ENCODE measurements at regions not wholly inside any gene's neighbourhood (a gene's known extent, or its start where the extent isn't known, plus 50 kb on each side); places are given as distances from the start of the nearest gene placed in this dataset.

- no peak overlapping the region for H3K27ac ChIP-seq
- ATAC-seq (ENCODE audit: insufficient number of reproducible peaks, low FRiP score, low read depth) (no peak), DNase-seq (ENCODE audit: low spot score) (no peak)
- no peaks in the 10 kb centered on the region for H3K27me3 ChIP-seq (replicated peaks; ENCODE audit: insufficient read depth)
- no peak for TF ChIP-seq CTCF (IDR thresholded peaks at IDR 0.05)
- no peak overlapping the region for H3K4me3 ChIP-seq
- H3K36me3 ChIP-seq: no peaks in the 10 kb centered on the region
- H3K4me1 ChIP-seq (ENCODE audit: control insufficient read depth in 1 of 2, low read depth in 2 of 2): peaks cover 0 to 11% of the 10 kb centered on the region in 2 donors
- no peaks in the 10 kb centered on the region for H3K9me3 ChIP-seq
Observed at GRCh38 chr2:71778936-71779773, 325.8 kb downstream of the DYSF start.

GRCh38 chr2:71778514-71778913 lies 325.2 kb downstream of the DYSF start:
- Histone ChIP-seq H3K27me3 (replicated peaks; ENCODE audit: insufficient read depth) (no peaks in the 10 kb centered on the region), H3K9me3 (no peaks in the 10 kb centered on the region), H3K4me1 (ENCODE audit: control insufficient read depth in 1 of 2, low read depth in 2 of 2) (peaks cover 4 to 11% of the 10 kb centered on the region in 2 donors), H3K4me3 (no peak overlapping the region), H3K36me3 (no peaks in the 10 kb centered on the region), H3K27ac (no peak overlapping the region)
- TF ChIP-seq CTCF (IDR thresholded peaks at IDR 0.05): no peak
- ATAC-seq (ENCODE audit: insufficient number of reproducible peaks, low FRiP score, low read depth) (no peak), DNase-seq (ENCODE audit: low spot score) (no peak)

- no peak for DNase-seq (ENCODE audit: low spot score)
- no peak for TF ChIP-seq CTCF (IDR thresholded peaks at IDR 0.05)
- no peak for ATAC-seq (ENCODE audit: insufficient number of reproducible peaks, low FRiP score, low read depth)
- H3K27me3 ChIP-seq (replicated peaks; ENCODE audit: insufficient read depth): no peaks in the 10 kb centered on the region
- H3K36me3 ChIP-seq: no peaks in the 10 kb centered on the region
- H3K4me3 ChIP-seq: no peak overlapping the region
- no peak overlapping the region for H3K27ac ChIP-seq
- H3K9me3 ChIP-seq: no peaks in the 10 kb centered on the region
- peaks cover 4 to 11% of the 10 kb centered on the region in 2 donors for H3K4me1 ChIP-seq (ENCODE audit: control insufficient read depth in 1 of 2, low read depth in 2 of 2)
Observed at GRCh38 chr2:71777946-71778345, 324.6 kb downstream of the DYSF start.

- H3K27me3 ChIP-seq (replicated peaks; ENCODE audit: insufficient read depth): no peaks in the 10 kb centered on the region
- H3K36me3 ChIP-seq: no peaks in the 10 kb centered on the region
- H3K4me3 ChIP-seq: no peak overlapping the region
- H3K4me1 ChIP-seq (ENCODE audit: control insufficient read depth in 1 of 2, low read depth in 2 of 2): peaks cover 4 to 11% of the 10 kb centered on the region in 2 donors
- H3K27ac ChIP-seq: no peak overlapping the region
- ATAC-seq (ENCODE audit: insufficient number of reproducible peaks, low FRiP score, low read depth): no peak
- TF ChIP-seq CTCF (IDR thresholded peaks at IDR 0.05): no peak
- DNase-seq (ENCODE audit: low spot score): no peak
- H3K9me3 ChIP-seq: peaks cover 2% of the 10 kb centered on the region
Observed at GRCh38 chr2:71776227-71776626, 322.9 kb downstream of the DYSF start.

GRCh38 chr2:71773218-71773617 lies 319.9 kb downstream of the DYSF start:
- no peak overlapping the region for H3K4me3 ChIP-seq
- no peaks in the 10 kb centered on the region for H3K36me3 ChIP-seq
- H3K27me3 ChIP-seq (replicated peaks; ENCODE audit: insufficient read depth): no peaks in the 10 kb centered on the region
- TF ChIP-seq CTCF (IDR thresholded peaks at IDR 0.05): no peak
- ATAC-seq (ENCODE audit: insufficient number of reproducible peaks, low FRiP score, low read depth) (no peak), DNase-seq (ENCODE audit: low spot score) (no peak)
- peaks cover 9% of the 10 kb centered on the region for H3K9me3 ChIP-seq
- H3K4me1 ChIP-seq (ENCODE audit: control insufficient read depth in 1 of 2, low read depth in 2 of 2): peaks cover 0 to 4% of the 10 kb centered on the region in 2 donors
- H3K27ac ChIP-seq: no peak overlapping the region

All from thoracic aorta (tissue), 2 donors.